ENCODE measurements at regions not wholly inside any gene's neighbourhood (a gene's known extent, or its start where the extent isn't known, plus 50 kb on each side); places are given as distances from the start of the nearest gene placed in this dataset.

GRCh38 chr6:23073821-23074220 is 504.5 kb downstream of the HDGFL1 start:
- Histone ChIP-seq H3K4me3 (no peak overlapping the region), H3K9me3 (ENCODE audit: low read depth) (peaks cover 5% of the 10 kb centered on the region), H3K79me2 (no peaks in the 10 kb centered on the region), H3K9me2 (replicated peaks; ENCODE audit: insufficient read depth) (no peaks in the 10 kb centered on the region), H3K4me1 (ENCODE audit: insufficient read depth) (no peaks in the 10 kb centered on the region), H4K20me1 (ENCODE audit: insufficient read depth, poor library complexity, severe bottlenecking) (no peaks in the 10 kb centered on the region), H3K36me3 (replicated peaks; ENCODE audit: insufficient read depth, low read depth) (no peaks in the 10 kb centered on the region), H3K4me2 (no peak overlapping the region), H3K27me3 (no peaks in the 10 kb centered on the region), H2AFZ (no peak overlapping the region), H3K27ac (no peak overlapping the region)
- WGBS (ENCODE audit: low lambda C conversion rate, missing lambda C conversion rate) = 66% methylated on average over 2 of the region's 2 CpGs
- no peak for TF ChIP-seq EZH2 (IDR thresholded peaks at IDR 0.05; ENCODE audit: borderline replicate concordance)
- TF ChIP-seq CTCF (IDR thresholded peaks at IDR 0.05; ENCODE audit: poor library complexity) = no peak
- TF ChIP-seq EZH2phosphoT487 (IDR thresholded peaks at IDR 0.05; ENCODE audit: low read depth, severe bottlenecking, unreplicated experiment) = no peak
- DNase-seq (ENCODE audit: low spot score) = no peak

- Histone ChIP-seq H3K4me3 (no peak overlapping the region), H2AFZ (no peak overlapping the region), H3K79me2 (no peaks in the 10 kb centered on the region), H3K27ac (no peak overlapping the region), H3K9me2 (replicated peaks; ENCODE audit: insufficient read depth) (no peaks in the 10 kb centered on the region), H3K27me3 (no peaks in the 10 kb centered on the region), H3K4me1 (ENCODE audit: insufficient read depth) (no peaks in the 10 kb centered on the region), H3K36me3 (replicated peaks; ENCODE audit: insufficient read depth, low read depth) (no peaks in the 10 kb centered on the region), H3K4me2 (no peak overlapping the region), H3K9me3 (ENCODE audit: low read depth) (peaks cover 5% of the 10 kb centered on the region), H4K20me1 (ENCODE audit: insufficient read depth, poor library complexity, severe bottlenecking) (no peaks in the 10 kb centered on the region)
- DNase-seq (ENCODE audit: low spot score) = no peak
- 58% methylated on average over 3 of the region's 3 CpGs for WGBS (ENCODE audit: low lambda C conversion rate, missing lambda C conversion rate)
- TF ChIP-seq EZH2 (IDR thresholded peaks at IDR 0.05; ENCODE audit: borderline replicate concordance) (no peak), EZH2phosphoT487 (IDR thresholded peaks at IDR 0.05; ENCODE audit: low read depth, severe bottlenecking, unreplicated experiment) (no peak), CTCF (IDR thresholded peaks at IDR 0.05; ENCODE audit: poor library complexity) (no peak)
Measured at GRCh38 chr6:23077772-23078171, 508.4 kb downstream of the HDGFL1 start.

GRCh38 chr6:23081701-23082100 is 512.3 kb downstream of the HDGFL1 start:
- H3K27ac ChIP-seq = no peak overlapping the region
- WGBS (ENCODE audit: low lambda C conversion rate, missing lambda C conversion rate) = 91% methylated on average over 1 of the region's 1 CpG
- TF ChIP-seq CTCF (IDR thresholded peaks at IDR 0.05; ENCODE audit: poor library complexity) (no peak), EZH2 (IDR thresholded peaks at IDR 0.05; ENCODE audit: borderline replicate concordance) (no peak)
- no peaks in the 10 kb centered on the region for H3K9me3 ChIP-seq (ENCODE audit: low read depth)
- H3K4me1 ChIP-seq (ENCODE audit: insufficient read depth) = no peaks in the 10 kb centered on the region
- H3K27me3 ChIP-seq = no peaks in the 10 kb centered on the region
- H3K36me3 ChIP-seq (replicated peaks; ENCODE audit: insufficient read depth, low read depth) = no peaks in the 10 kb centered on the region
- H3K4me3 ChIP-seq = no peak overlapping the region
- H3K9me2 ChIP-seq (replicated peaks; ENCODE audit: insufficient read depth) = no peaks in the 10 kb centered on the region
- H2AFZ ChIP-seq = no peak overlapping the region
- H3K4me2 ChIP-seq = no peak overlapping the region
- no peaks in the 10 kb centered on the region for H4K20me1 ChIP-seq (ENCODE audit: insufficient read depth, poor library complexity, severe bottlenecking)
- H3K79me2 ChIP-seq = no peaks in the 10 kb centered on the region
- DNase-seq (ENCODE audit: low spot score) = no peak

- no peak overlapping the region for H3K27ac ChIP-seq
- WGBS (ENCODE audit: low lambda C conversion rate, missing lambda C conversion rate) = 60% methylated on average over 2 of the region's 2 CpGs
- H2AFZ ChIP-seq = no peak overlapping the region
- H3K9me2 ChIP-seq (replicated peaks; ENCODE audit: insufficient read depth) = no peaks in the 10 kb centered on the region
- H3K9me3 ChIP-seq (ENCODE audit: low read depth) = no peaks in the 10 kb centered on the region
- no peak overlapping the region for H3K4me2 ChIP-seq
- H3K4me1 ChIP-seq (ENCODE audit: insufficient read depth) = no peaks in the 10 kb centered on the region
- H3K36me3 ChIP-seq (replicated peaks; ENCODE audit: insufficient read depth, low read depth) = no peaks in the 10 kb centered on the region
- no peaks in the 10 kb centered on the region for H3K27me3 ChIP-seq
- no peak overlapping the region for H3K4me3 ChIP-seq
- H4K20me1 ChIP-seq (ENCODE audit: insufficient read depth, poor library complexity, severe bottlenecking) = no peaks in the 10 kb centered on the region
- no peak for TF ChIP-seq EZH2 (IDR thresholded peaks at IDR 0.05; ENCODE audit: borderline replicate concordance)
- TF ChIP-seq EZH2phosphoT487 (IDR thresholded peaks at IDR 0.05; ENCODE audit: low read depth, severe bottlenecking, unreplicated experiment) = no peak
- no peak for TF ChIP-seq CTCF (IDR thresholded peaks at IDR 0.05; ENCODE audit: poor library complexity)
- H3K79me2 ChIP-seq = no peaks in the 10 kb centered on the region
- no peak for DNase-seq (ENCODE audit: low spot score)
Measured at GRCh38 chr6:23086100-23086499, 516.7 kb downstream of the HDGFL1 start.
